Thoracic aorta (tissue), 2 donors: ENCODE measurements at regions not wholly inside any gene's neighbourhood (a gene's known extent, or its start where the extent isn't known, plus 50 kb on each side); places are given as distances from the start of the nearest gene placed in this dataset.
A peak's percentile ranks its signal among the peaks of the same experiment; 100 is the strongest.

Experiments
- ATAC-seq: fragments of 150-250 bp; one replicate; pipeline ENCODE4 v1.8.0; 2017; ENCODE audit warnings: low read depth; ENCODE audit not compliant: insufficient number of reproducible peaks, low FRiP score
- DNase-seq: peaks from one replicate; pipeline ENCODE4 v3.0.0-alpha.2; 2020; ENCODE audit warnings: low spot score
- H3K27ac ChIP-seq, 2 donors: fragments of 200-600 bp; sonication (generic); 1 replicate in 1 of 2; 2 replicates in 1 of 2; pipeline ENCODE4 v1.5.1; 2016; ENCODE audit warnings: mild to moderate bottlenecking in 2 of 2, moderate library complexity in 2 of 2
- H3K27me3 ChIP-seq: fragments of 200-600 bp; sonication (generic); replicated peaks from 2 replicates; pipeline ENCODE4 v1.6.0; 2016; ENCODE audit warnings: mild to moderate bottlenecking; ENCODE audit not compliant: insufficient read depth
- H3K36me3 ChIP-seq: fragments of 200-600 bp; sonication (generic); one replicate; pipeline ENCODE4 v1.5.1; 2016
- H3K4me1 ChIP-seq, 2 donors: fragments of 200-600 bp; sonication (generic); 1 replicate in 1 of 2; 2 replicates in 1 of 2; pipeline versions ENCODE4 v1.5.1 to v1.6.0; 2016; ENCODE audit warnings: low read depth in 2 of 2, mild to moderate bottlenecking in 1 of 2; ENCODE audit not compliant: control insufficient read depth in 1 of 2
- H3K4me3 ChIP-seq: fragments of 200-600 bp; sonication (generic); 2 replicates; pipeline ENCODE4 v1.5.1; 2016; ENCODE audit warnings: mild to moderate bottlenecking
- H3K9me3 ChIP-seq: fragments of 200-600 bp; sonication (generic); 2 replicates; pipeline ENCODE4 v1.5.1; 2016
- CTCF ChIP-seq: fragments of 200-600 bp; sonication (generic); IDR thresholded peaks from one replicate; pipeline ENCODE4 v1.5.1; 2019; ENCODE audit warnings: antibody characterized with exemption

GRCh38 chr3:24684506-24685023, 189.9 kb upstream of the THRB start:
- no peak for ATAC-seq
- no peaks in the 10 kb centered on the region for H3K27me3 ChIP-seq
- no peak for TF ChIP-seq CTCF

GRCh38 chr3:24686808-24687207, 192.2 kb upstream of the THRB start:
- no peak for ATAC-seq

More at GRCh38 chr3:24684506-24685023, 189.9 kb upstream of the THRB start:
- H3K36me3 ChIP-seq: no peaks in the 10 kb centered on the region
- peaks cover 4 to 37% of the 10 kb centered on the region in 2 donors for H3K4me1 ChIP-seq
- H3K27ac ChIP-seq: no peak overlapping the region
- H3K4me3 ChIP-seq: no peak overlapping the region
- H3K9me3 ChIP-seq: no peaks in the 10 kb centered on the region
- DNase-seq: no peak

GRCh38 chr3:24687671-24688070, 193.0 kb upstream of the THRB start:
- Histone ChIP-seq H3K4me1 (peaks cover 4 to 26% of the 10 kb centered on the region in 2 donors), H3K36me3 (no peaks in the 10 kb centered on the region), H3K27ac (peak overlapping the region in 1 of 2 donors; percentile 53), H3K4me3 (no peak overlapping the region), H3K27me3 (no peaks in the 10 kb centered on the region), H3K9me3 (no peaks in the 10 kb centered on the region)
- DNase-seq (no peak), ATAC-seq (no peak)
- TF ChIP-seq CTCF: no peak

More at GRCh38 chr3:24686808-24687207, 192.2 kb upstream of the THRB start:
- Histone ChIP-seq H3K9me3 (no peaks in the 10 kb centered on the region), H3K36me3 (no peaks in the 10 kb centered on the region), H3K4me1 (peaks cover 4 to 28% of the 10 kb centered on the region in 2 donors), H3K27ac (peak overlapping the region; percentile 53 to 59), H3K4me3 (no peak overlapping the region), H3K27me3 (no peaks in the 10 kb centered on the region)
- DNase-seq: no peak
- TF ChIP-seq CTCF: no peak

GRCh38 chr3:24688446-24689148, 193.9 kb upstream of the THRB start:
- DNase-seq (no peak), ATAC-seq (no peak)
- Histone ChIP-seq H3K4me3 (no peak overlapping the region), H3K27me3 (no peaks in the 10 kb centered on the region), H3K4me1 (peaks cover 4 to 20% of the 10 kb centered on the region in 2 donors), H3K36me3 (no peaks in the 10 kb centered on the region), H3K27ac (no peak overlapping the region), H3K9me3 (no peaks in the 10 kb centered on the region)
- TF ChIP-seq CTCF: no peak

- H3K36me3 ChIP-seq: no peaks in the 10 kb centered on the region
- ATAC-seq: no peak
- no peak for TF ChIP-seq CTCF
- H3K27me3 ChIP-seq: no peaks in the 10 kb centered on the region
- no peak overlapping the region for H3K4me3 ChIP-seq
- no peak overlapping the region for H3K27ac ChIP-seq
- DNase-seq: no peak
- H3K4me1 ChIP-seq: peaks cover 4 to 17% of the 10 kb centered on the region in 2 donors
- H3K9me3 ChIP-seq: no peaks in the 10 kb centered on the region
Measured at GRCh38 chr3:24689353-24689752, 194.7 kb upstream of the THRB start.
